H9 (cell line): ENCODE measurements at regions not wholly inside any gene's neighbourhood (a gene's known extent, or its start where the extent isn't known, plus 50 kb on each side); places are given as distances from the start of the nearest gene placed in this dataset.

Source experiments
- DNase-seq: peaks from one replicate; pipeline ENCODE4 v3.0.0-alpha.2; 2017
- H2AFZ ChIP-seq: one replicate; pipeline ENCODE4 v1.6.1; 2013; ENCODE audit warnings: mild to moderate bottlenecking, low read length, control low read depth, moderate library complexity
- H2AK5ac ChIP-seq: 2 replicates; pipeline ENCODE4 v1.6.1; 2013; ENCODE audit warnings: low read length, control low read depth, mixed read lengths; ENCODE audit not compliant: insufficient read length
- H2BK120ac ChIP-seq: one replicate; pipeline ENCODE4 v1.6.1; 2013; ENCODE audit warnings: low read depth, mild to moderate bottlenecking, low read length, control low read depth, inconsistent platforms; ENCODE audit not compliant: poor library complexity, severe bottlenecking
- H2BK12ac ChIP-seq: 2 replicates; pipeline ENCODE4 v1.6.1; 2013; ENCODE audit warnings: low read length, control low read depth, mixed read lengths, low read depth; ENCODE audit not compliant: insufficient read length
- H2BK15ac ChIP-seq: 2 replicates; pipeline ENCODE4 v1.6.1; 2013; ENCODE audit warnings: low read depth, low read length, control low read depth
- H2BK20ac ChIP-seq: one replicate; pipeline ENCODE4 v1.6.1; 2013; ENCODE audit warnings: low read depth, mild to moderate bottlenecking, low read length, control low read depth, inconsistent platforms; ENCODE audit not compliant: poor library complexity, severe bottlenecking
- H2BK5ac ChIP-seq: 2 replicates; pipeline ENCODE4 v1.6.1; 2013; ENCODE audit warnings: low read length, control low read depth, mixed read lengths; ENCODE audit not compliant: insufficient read length
- H3K14ac ChIP-seq: 2 replicates; pipeline ENCODE4 v1.6.1; 2013; ENCODE audit warnings: low read length, control low read depth; ENCODE audit not compliant: insufficient read depth
- H3K18ac ChIP-seq: 2 replicates; pipeline ENCODE4 v1.6.1; 2013; ENCODE audit warnings: low read depth, mild to moderate bottlenecking, mixed read lengths, low read length, control low read depth; ENCODE audit not compliant: insufficient read length
- H3K23ac ChIP-seq: 2 replicates; pipeline ENCODE4 v1.6.1; 2013; ENCODE audit warnings: low read length, control low read depth, mixed read lengths, low read depth; ENCODE audit not compliant: insufficient read length
- H3K23me2 ChIP-seq: 2 replicates; pipeline ENCODE4 v1.6.1; 2013; ENCODE audit warnings: low read depth, mild to moderate bottlenecking, mixed read lengths, low read length, control low read depth; ENCODE audit not compliant: insufficient read length, poor library complexity, severe bottlenecking
- H3K27ac ChIP-seq: 2 replicates; pipeline ENCODE4 v1.5.1; 2013; ENCODE audit warnings: low read length, control low read depth, mixed read lengths, low read depth; ENCODE audit not compliant: insufficient read length
- H3K27me3 ChIP-seq: 2 replicates; pipeline ENCODE4 v1.6.1; 2013; ENCODE audit warnings: low read length, control low read depth, inconsistent platforms; ENCODE audit not compliant: insufficient read depth
- H3K4ac ChIP-seq: 2 replicates; pipeline ENCODE4 v1.6.1; 2013; ENCODE audit warnings: low read depth, mild to moderate bottlenecking, control low read depth, inconsistent platforms, low read length, moderate library complexity
- H3K4me1 ChIP-seq: 2 replicates; pipeline ENCODE4 v1.6.1; 2013; ENCODE audit warnings: low read length, control low read depth, inconsistent platforms; ENCODE audit not compliant: insufficient read depth
- H3K4me2 ChIP-seq: 2 replicates; pipeline ENCODE4 v1.6.1; 2013; ENCODE audit warnings: low read length, control low read depth, mixed read lengths; ENCODE audit not compliant: insufficient read length, insufficient read depth
- H3K56ac ChIP-seq: 2 replicates; pipeline ENCODE4 v1.6.1; 2013; ENCODE audit warnings: low read depth, mild to moderate bottlenecking, mixed read lengths, low read length, control low read depth; ENCODE audit not compliant: insufficient read length
- H3K79me1 ChIP-seq: 2 replicates; pipeline ENCODE4 v1.6.1; 2013; ENCODE audit warnings: low read depth, mild to moderate bottlenecking, moderate library complexity, low read length, control low read depth, inconsistent platforms; ENCODE audit not compliant: insufficient read depth, poor library complexity, severe bottlenecking
- H3K79me2 ChIP-seq: 2 replicates; pipeline ENCODE4 v1.6.1; 2013; ENCODE audit warnings: low read length, control low read depth, inconsistent platforms; ENCODE audit not compliant: insufficient read depth
- H3K9ac ChIP-seq: 2 replicates; pipeline ENCODE4 v1.6.1; 2013; ENCODE audit warnings: low read length, control low read depth, mixed read lengths; ENCODE audit not compliant: insufficient read length; ENCODE audit errors: extremely low read depth
- H3K9me3 ChIP-seq: one replicate; pipeline ENCODE4 v1.6.1; 2013; ENCODE audit warnings: low read depth, low read length, inconsistent platforms; ENCODE audit not compliant: control insufficient read depth
- H3T11ph ChIP-seq: one replicate; pipeline ENCODE4 v1.6.1; 2013; ENCODE audit warnings: mild to moderate bottlenecking, low read length, control low read depth, inconsistent platforms
- H4K20me1 ChIP-seq: one replicate; pipeline ENCODE4 v1.6.1; 2013; ENCODE audit not compliant: control insufficient read depth, insufficient read length, insufficient read depth
- H4K5ac ChIP-seq: 2 replicates; pipeline ENCODE4 v1.6.1; 2013; ENCODE audit warnings: low read depth, mild to moderate bottlenecking, mixed read lengths, low read length, control low read depth; ENCODE audit not compliant: insufficient read length
- H4K8ac ChIP-seq: replicated peaks from 2 replicates; pipeline ENCODE4 v1.6.1; 2013; ENCODE audit warnings: low read length, control low read depth, mixed read lengths, low read depth; ENCODE audit not compliant: insufficient read length
- H4K91ac ChIP-seq: 2 replicates; pipeline ENCODE4 v1.6.1; 2013; ENCODE audit warnings: low read depth, mild to moderate bottlenecking, moderate library complexity, mixed read lengths, low read length, control low read depth; ENCODE audit not compliant: insufficient read length
- H3K27ac Mint-ChIP-seq, 3 experiments: 2 replicates in 2 of 3; 3 replicates in 1 of 3; pipeline ENCODE4 v1.8.0; 2020 to 2021; ENCODE audit warnings: mixed read lengths in 3 of 3, mild to moderate bottlenecking in 1 of 3, moderate library complexity in 1 of 3
- H3K27me3 Mint-ChIP-seq: 2 replicates; pipeline ENCODE4 v1.8.0; 2021; ENCODE audit warnings: low read depth, mild to moderate bottlenecking, moderate library complexity, mixed read lengths
- H3K36me3 Mint-ChIP-seq, 3 experiments: 2 replicates in 2 of 3; 3 replicates in 1 of 3; pipeline ENCODE4 v1.8.0; 2020 to 2021; ENCODE audit warnings: low read depth in 3 of 3, mixed read lengths in 3 of 3; ENCODE audit not compliant: insufficient read depth in 1 of 3
- H3K4me1 Mint-ChIP-seq, 2 experiments: 2 replicates each; pipeline ENCODE4 v1.8.0; 2020; ENCODE audit warnings: mixed read lengths in 2 of 2
- H3K4me3 Mint-ChIP-seq, 2 experiments: 2 replicates in 1 of 2; 3 replicates in 1 of 2; pipeline ENCODE4 v1.8.0; 2020 to 2021; ENCODE audit warnings: mild to moderate bottlenecking in 2 of 2, mixed read lengths in 2 of 2, moderate library complexity in 1 of 2
- H3K9me3 Mint-ChIP-seq, 2 experiments: 2 replicates in 1 of 2; 3 replicates in 1 of 2; pipeline ENCODE4 v1.8.0; 2020; ENCODE audit warnings: mild to moderate bottlenecking in 2 of 2, mixed read lengths in 2 of 2, moderate library complexity in 1 of 2
- WGBS: extraction: QIAGEN DNeasy Blood & Tissue Kit; methylation state at CpG from one replicate; pipeline ENCODE4 v1.1.7; 2013; ENCODE audit warnings: missing lambda C conversion rate, low lambda C conversion rate, mixed read lengths; ENCODE audit not compliant: insufficient read length; ENCODE audit errors: extremely low coverage; 5-methylcytosine and 5-hydroxymethylcytosine counted together
- TF ChIP-seq, protein P1 (sequence below): fragments of 200-600 bp; sonication (generic); conservative IDR thresholded peaks from 3 replicates; pipeline ENCODE4 v1.8.0; 2021; ENCODE audit warnings: antibody characterized with exemption, mild to moderate bottlenecking

DNA sequence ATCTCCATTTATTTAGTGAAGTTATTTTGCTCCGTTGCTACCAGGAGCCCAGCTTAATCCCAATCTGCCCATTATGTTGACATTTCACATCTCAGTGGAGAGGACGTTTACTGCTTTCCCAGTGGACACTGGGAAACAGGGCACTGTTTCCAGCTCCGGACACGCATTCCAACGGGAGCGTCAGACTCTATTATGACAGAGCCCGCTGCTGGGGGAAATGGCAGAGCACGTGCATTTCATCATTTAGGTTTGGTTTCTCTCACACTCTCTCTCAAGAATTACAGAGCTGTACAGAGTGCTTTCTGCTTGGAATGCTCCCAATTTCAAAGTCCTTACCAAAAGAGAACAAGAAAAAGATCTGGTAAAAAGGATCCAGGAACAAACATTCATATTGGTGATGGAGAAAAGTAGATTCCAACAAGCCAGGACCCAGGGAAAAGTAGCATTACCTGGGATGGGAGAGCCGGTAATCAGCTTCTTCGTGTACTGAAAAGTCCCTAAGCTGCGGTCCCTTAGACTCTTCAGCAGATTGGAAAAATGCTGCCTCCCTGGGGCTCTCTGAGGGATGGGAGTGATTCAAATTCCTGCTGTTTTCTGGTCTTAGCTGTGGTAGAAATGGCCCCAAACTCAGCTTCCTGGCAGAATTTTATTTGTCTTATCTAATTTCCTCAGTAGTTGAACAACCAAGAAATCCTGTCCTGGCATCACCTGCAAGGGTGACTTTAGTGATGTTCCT, 136.0 kb upstream of the THBS1 start:
- H3K27ac ChIP-seq, result no peak overlapping the region
- no peaks in the 10 kb centered on the region for H3K9me3 ChIP-seq
- H3K18ac ChIP-seq, result no peak overlapping the region
- H2BK120ac ChIP-seq, result no peak overlapping the region
- H3K14ac ChIP-seq, result no peak overlapping the region
- H3T11ph ChIP-seq, result no peak overlapping the region
- H3K23ac ChIP-seq, result no peak overlapping the region
- no peak overlapping the region for H3K4me3 Mint-ChIP-seq
- no peak overlapping the region for H4K91ac ChIP-seq
- H3K9ac ChIP-seq, result no peak overlapping the region
- no peaks in the 10 kb centered on the region for H3K79me2 ChIP-seq
- no peak overlapping the region for H2BK5ac ChIP-seq
- H2BK15ac ChIP-seq, result no peak overlapping the region
- TF ChIP-seq, protein P1, sequence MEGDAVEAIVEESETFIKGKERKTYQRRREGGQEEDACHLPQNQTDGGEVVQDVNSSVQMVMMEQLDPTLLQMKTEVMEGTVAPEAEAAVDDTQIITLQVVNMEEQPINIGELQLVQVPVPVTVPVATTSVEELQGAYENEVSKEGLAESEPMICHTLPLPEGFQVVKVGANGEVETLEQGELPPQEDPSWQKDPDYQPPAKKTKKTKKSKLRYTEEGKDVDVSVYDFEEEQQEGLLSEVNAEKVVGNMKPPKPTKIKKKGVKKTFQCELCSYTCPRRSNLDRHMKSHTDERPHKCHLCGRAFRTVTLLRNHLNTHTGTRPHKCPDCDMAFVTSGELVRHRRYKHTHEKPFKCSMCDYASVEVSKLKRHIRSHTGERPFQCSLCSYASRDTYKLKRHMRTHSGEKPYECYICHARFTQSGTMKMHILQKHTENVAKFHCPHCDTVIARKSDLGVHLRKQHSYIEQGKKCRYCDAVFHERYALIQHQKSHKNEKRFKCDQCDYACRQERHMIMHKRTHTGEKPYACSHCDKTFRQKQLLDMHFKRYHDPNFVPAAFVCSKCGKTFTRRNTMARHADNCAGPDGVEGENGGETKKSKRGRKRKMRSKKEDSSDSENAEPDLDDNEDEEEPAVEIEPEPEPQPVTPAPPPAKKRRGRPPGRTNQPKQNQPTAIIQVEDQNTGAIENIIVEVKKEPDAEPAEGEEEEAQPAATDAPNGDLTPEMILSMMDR, result peak; percentile 13; the same call in 1 of the 3 replicates
- DNase-seq, result no peak
- H3K4ac ChIP-seq, result no peak overlapping the region
- H3K4me1 ChIP-seq, result no peaks in the 10 kb centered on the region
- no peaks in the 10 kb centered on the region for H3K27me3 Mint-ChIP-seq
- H4K20me1 ChIP-seq, result no peaks in the 10 kb centered on the region
- no peak overlapping the region for H3K4me2 ChIP-seq
- H3K4me1 Mint-ChIP-seq, result peaks cover 19 to 25% of the 10 kb centered on the region in 2 experiments
- no peaks in the 10 kb centered on the region for H3K27me3 ChIP-seq
- no peaks in the 10 kb centered on the region for H3K23me2 ChIP-seq
- H2BK20ac ChIP-seq, result no peak overlapping the region
- no peak overlapping the region for H4K8ac ChIP-seq
- H2BK12ac ChIP-seq, result no peak overlapping the region
- no CpG with 5 or more reads among the region's 11 CpGs for WGBS
- peaks cover 4% of the 10 kb centered on the region in 2 experiments for H3K9me3 Mint-ChIP-seq
- no peak overlapping the region for H2AK5ac ChIP-seq
- H2AFZ ChIP-seq, result no peak overlapping the region
- H4K5ac ChIP-seq, result no peak overlapping the region
- no peak overlapping the region for H3K27ac Mint-ChIP-seq
- no peaks in the 10 kb centered on the region for H3K79me1 ChIP-seq
- no peak overlapping the region for H3K56ac ChIP-seq
- H3K36me3 Mint-ChIP-seq, result peaks cover 0 to 5% (median 0%) of the 10 kb centered on the region in 3 experiments; a peak in 3 of 7 replicates
